HUES64 (cell line): ENCODE measurements at regions not wholly inside any gene's neighbourhood (a gene's known extent, or its start where the extent isn't known, plus 50 kb on each side); places are given as distances from the start of the nearest gene placed in this dataset.
A peak's percentile ranks its signal among the peaks of the same experiment; 100 is the strongest.

Experiments
- H3K27ac ChIP-seq: 2 replicates; pipeline ENCODE4 v1.7.0; 2013; ENCODE audit warnings: low read depth, low read length, inconsistent platforms
- H3K27me3 ChIP-seq: 2 replicates; pipeline ENCODE4 v1.6.1; 2013; ENCODE audit warnings: mild to moderate bottlenecking, low read length; ENCODE audit not compliant: insufficient read depth
- H3K36me3 ChIP-seq: 2 replicates; pipeline ENCODE4 v1.6.1; 2013; ENCODE audit warnings: mild to moderate bottlenecking, low read length; ENCODE audit not compliant: insufficient read depth
- H3K4me1 ChIP-seq: 2 replicates; pipeline ENCODE4 v1.6.1; 2013; ENCODE audit warnings: mild to moderate bottlenecking, low read length, moderate library complexity; ENCODE audit not compliant: insufficient read depth
- H3K4me3 ChIP-seq: 2 replicates; pipeline ENCODE4 v1.5.1; 2013; ENCODE audit warnings: mild to moderate bottlenecking, low read length, moderate library complexity
- H3K9ac ChIP-seq: 2 replicates; pipeline ENCODE4 v1.6.1; 2013; ENCODE audit warnings: mild to moderate bottlenecking, low read depth, low read length
- H3K9me3 ChIP-seq: 2 replicates; pipeline ENCODE4 v1.6.1; 2013; ENCODE audit warnings: low read depth, low read length; ENCODE audit not compliant: insufficient read depth
- WGBS: fragments of 150-250, 120-280 bp; methylation state at CpG from one replicate; pipeline ENCODE4 v1.1.7; 2013; ENCODE audit warnings: missing lambda C conversion rate; 5-methylcytosine and 5-hydroxymethylcytosine counted together

DNA sequence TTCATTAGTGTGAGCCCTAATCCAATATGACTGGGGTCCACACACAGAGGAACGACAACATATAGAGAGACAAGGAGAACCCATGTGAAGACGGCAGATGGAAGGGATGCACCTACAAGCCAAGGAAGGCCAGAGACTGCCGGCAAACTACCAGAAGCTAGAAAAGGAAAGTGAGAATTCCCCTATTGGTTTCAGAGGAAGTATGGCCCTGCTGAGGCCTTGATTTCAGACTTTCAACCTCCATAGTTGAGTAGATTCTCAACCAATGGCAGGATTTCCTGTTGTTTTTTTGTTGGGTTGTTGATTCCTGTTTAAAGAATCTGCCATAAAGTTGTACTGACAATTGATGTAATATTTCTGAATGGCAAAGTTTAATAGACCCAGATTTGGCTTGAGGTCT lies 241.5 kb downstream of the SATB2 start:
- no peaks in the 10 kb centered on the region for H3K9me3 ChIP-seq
- no peak overlapping the region for H3K4me3 ChIP-seq
- WGBS: 90% methylated on average over 3 of the region's 3 CpGs
- H3K9ac ChIP-seq: no peak overlapping the region
- H3K27me3 ChIP-seq: no peaks in the 10 kb centered on the region
- H3K36me3 ChIP-seq: no peaks in the 10 kb centered on the region
- no peaks in the 10 kb centered on the region for H3K4me1 ChIP-seq
- no peak overlapping the region for H3K27ac ChIP-seq

- 92% methylated on average over 2 of the region's 2 CpGs for WGBS
- no peaks in the 10 kb centered on the region for H3K4me1 ChIP-seq
These were observed 250.7 kb downstream of the SATB2 start for GRCh38 chr2:199207011-199207410.

GRCh38 chr2:199206536-199206935 lies 251.2 kb downstream of the SATB2 start:
- H3K36me3 ChIP-seq: no peaks in the 10 kb centered on the region

More at GRCh38 chr2:199207011-199207410, 250.7 kb downstream of the SATB2 start:
- no peak overlapping the region for H3K4me3 ChIP-seq
- no peaks in the 10 kb centered on the region for H3K36me3 ChIP-seq
- no peaks in the 10 kb centered on the region for H3K9me3 ChIP-seq
- H3K27ac ChIP-seq: no peak overlapping the region
- no peaks in the 10 kb centered on the region for H3K27me3 ChIP-seq
- H3K9ac ChIP-seq: no peak overlapping the region

GRCh38 chr2:199202964-199203363 lies 254.8 kb downstream of the SATB2 start:
- Histone ChIP-seq H3K4me3 (no peak overlapping the region), H3K9me3 (no peaks in the 10 kb centered on the region), H3K27me3 (no peaks in the 10 kb centered on the region), H3K27ac (no peak overlapping the region), H3K4me1 (no peaks in the 10 kb centered on the region), H3K36me3 (no peaks in the 10 kb centered on the region), H3K9ac (no peak overlapping the region)
- 94% methylated on average over 4 of the region's 5 CpGs for WGBS

More at GRCh38 chr2:199206536-199206935, 251.2 kb downstream of the SATB2 start:
- Histone ChIP-seq H3K9ac (no peak overlapping the region), H3K27me3 (no peaks in the 10 kb centered on the region), H3K4me3 (no peak overlapping the region), H3K9me3 (no peaks in the 10 kb centered on the region), H3K4me1 (no peaks in the 10 kb centered on the region), H3K27ac (no peak overlapping the region)
- WGBS: 92% methylated on average over 9 of the region's 9 CpGs

- H3K9ac ChIP-seq: no peak overlapping the region
- WGBS: no CpG with 5 or more reads among the region's 1 CpG
- no peak overlapping the region for H3K4me3 ChIP-seq
- no peaks in the 10 kb centered on the region for H3K27me3 ChIP-seq
- H3K27ac ChIP-seq: no peak overlapping the region
- H3K9me3 ChIP-seq: no peaks in the 10 kb centered on the region
- H3K36me3 ChIP-seq: no peaks in the 10 kb centered on the region
- no peaks in the 10 kb centered on the region for H3K4me1 ChIP-seq
These were observed 256.2 kb downstream of the SATB2 start for GRCh38 chr2:199201539-199201938.

DNA sequence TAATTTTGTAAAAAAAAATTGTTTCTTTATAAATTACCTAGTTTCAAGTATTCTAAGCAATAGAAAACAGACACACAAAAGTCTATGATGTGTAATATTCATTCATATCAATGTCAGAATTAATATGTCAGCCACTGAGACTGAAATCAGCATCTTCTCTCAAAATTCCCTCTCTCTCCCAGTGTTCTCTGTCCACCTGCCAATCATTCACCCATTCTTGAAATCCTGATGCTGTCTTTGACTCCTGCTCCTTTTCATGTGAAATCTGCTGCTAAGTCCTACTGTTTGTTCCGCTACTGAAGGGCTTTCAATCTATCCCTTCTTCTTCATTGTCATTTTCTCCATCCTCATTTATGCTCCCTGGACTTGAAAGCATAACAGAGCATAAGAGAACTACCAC lies 257.9 kb downstream of the SATB2 start:
- Histone ChIP-seq H3K4me1 (no peaks in the 10 kb centered on the region), H3K27me3 (no peaks in the 10 kb centered on the region), H3K36me3 (no peaks in the 10 kb centered on the region), H3K9me3 (no peaks in the 10 kb centered on the region), H3K4me3 (no peak overlapping the region), H3K9ac (no peak overlapping the region), H3K27ac (no peak overlapping the region)
- 99% methylated on average over 1 of the region's 1 CpG for WGBS

DNA sequence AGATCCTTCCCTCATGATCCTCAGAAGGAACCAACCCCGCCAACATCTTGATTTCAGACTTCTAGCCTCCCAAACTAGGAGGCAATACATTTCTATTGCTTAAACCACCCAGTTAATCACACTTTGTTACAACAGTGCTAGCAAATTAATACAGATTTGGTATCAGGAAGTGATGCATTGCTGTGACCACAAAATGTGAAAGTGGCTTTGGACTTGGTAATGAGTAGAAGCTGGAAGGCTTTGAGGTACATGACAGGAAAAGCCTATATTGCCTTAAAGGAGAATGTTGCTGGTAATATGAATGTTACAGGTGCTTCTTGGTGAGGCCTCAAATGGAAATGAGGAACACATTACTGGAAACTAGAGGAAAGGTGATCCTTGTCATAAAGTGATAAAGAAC lies 260.3 kb downstream of the SATB2 start:
- Histone ChIP-seq H3K27me3 (no peaks in the 10 kb centered on the region), H3K9ac (no peak overlapping the region), H3K4me1 (no peaks in the 10 kb centered on the region), H3K9me3 (no peaks in the 10 kb centered on the region), H3K36me3 (no peaks in the 10 kb centered on the region), H3K27ac (no peak overlapping the region), H3K4me3 (no peak overlapping the region)
- WGBS: 94% methylated on average over 1 of the region's 1 CpG

GRCh38 chr2:199196686-199197085 lies 261.1 kb downstream of the SATB2 start:
- no peaks in the 10 kb centered on the region for H3K36me3 ChIP-seq
- 99% methylated on average over 3 of the region's 3 CpGs for WGBS

GRCh38 chr2:199195927-199196502 lies 261.7 kb downstream of the SATB2 start:
- no peaks in the 10 kb centered on the region for H3K36me3 ChIP-seq
- H3K4me3 ChIP-seq: no peak overlapping the region
- WGBS: 97% methylated on average over 6 of the region's 6 CpGs
- no peaks in the 10 kb centered on the region for H3K9me3 ChIP-seq
- no peaks in the 10 kb centered on the region for H3K4me1 ChIP-seq
- H3K27ac ChIP-seq: no peak overlapping the region
- H3K9ac ChIP-seq: no peak overlapping the region
- no peaks in the 10 kb centered on the region for H3K27me3 ChIP-seq

More at GRCh38 chr2:199196686-199197085, 261.1 kb downstream of the SATB2 start:
- H3K27me3 ChIP-seq: no peaks in the 10 kb centered on the region
- no peak overlapping the region for H3K27ac ChIP-seq
- H3K4me3 ChIP-seq: no peak overlapping the region
- no peaks in the 10 kb centered on the region for H3K4me1 ChIP-seq
- H3K9me3 ChIP-seq: no peaks in the 10 kb centered on the region
- no peak overlapping the region for H3K9ac ChIP-seq

- H3K4me3 ChIP-seq: no peak overlapping the region
- peaks cover 8% of the 10 kb centered on the region for H3K4me1 ChIP-seq
- no peaks in the 10 kb centered on the region for H3K9me3 ChIP-seq
- no peak overlapping the region for H3K27ac ChIP-seq
- H3K9ac ChIP-seq: no peak overlapping the region
- no peaks in the 10 kb centered on the region for H3K36me3 ChIP-seq
- H3K27me3 ChIP-seq: no peaks in the 10 kb centered on the region
- WGBS: 85% methylated on average over 7 of the region's 8 CpGs
These were observed 266.3 kb downstream of the SATB2 start for GRCh38 chr2:199191461-199191860.

- WGBS: 82% methylated on average over 2 of the region's 2 CpGs
- Histone ChIP-seq H3K36me3 (no peaks in the 10 kb centered on the region), H3K27ac (no peak overlapping the region), H3K9ac (no peak overlapping the region), H3K27me3 (no peaks in the 10 kb centered on the region), H3K4me1 (peaks cover 22% of the 10 kb centered on the region), H3K4me3 (no peak overlapping the region), H3K9me3 (no peaks in the 10 kb centered on the region)
These were observed 268.5 kb downstream of the SATB2 start for GRCh38 chr2:199189229-199189628.

DNA sequence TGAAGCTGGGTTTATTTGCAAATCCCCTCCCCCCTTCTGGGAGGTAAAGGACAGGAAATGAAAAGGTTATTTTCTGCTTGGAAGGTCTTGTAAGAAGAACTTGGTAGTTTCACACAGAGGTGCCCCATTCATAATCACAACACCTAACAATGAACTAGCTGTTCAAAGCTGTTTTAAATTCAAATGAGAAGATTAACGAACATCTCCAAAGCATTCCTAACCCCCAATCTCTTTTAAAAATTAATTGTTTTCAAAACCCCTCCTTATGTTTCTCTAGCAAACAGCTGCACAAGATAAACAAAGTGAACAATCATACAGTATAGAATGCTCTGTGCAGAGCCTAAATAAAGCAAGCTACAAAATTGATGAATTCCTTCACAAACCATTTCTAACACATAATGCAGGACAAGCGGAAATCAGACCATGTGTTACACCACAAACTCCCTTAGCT lies 271.4 kb downstream of the SATB2 start:
- Histone ChIP-seq H3K9ac (no peak overlapping the region), H3K4me1 (peaks cover 22% of the 10 kb centered on the region), H3K27ac (peak overlapping the region; percentile 79), H3K4me3 (peak overlapping the region; percentile 11; the same call in 1 of the 2 replicates), H3K36me3 (no peaks in the 10 kb centered on the region), H3K9me3 (no peaks in the 10 kb centered on the region), H3K27me3 (no peaks in the 10 kb centered on the region)
- 36% methylated on average over 2 of the region's 2 CpGs for WGBS
